Ovary (tissue), 7 donors: ENCODE measurements at regions not wholly inside any gene's neighbourhood (a gene's known extent, or its start where the extent isn't known, plus 50 kb on each side); places are given as distances from the start of the nearest gene placed in this dataset.

Source experiments
- DNase-seq, 5 donors: peaks; one replicate each; pipeline ENCODE4 v3.0.0-alpha.2; 2019 to 2020
- H3K27ac ChIP-seq, 2 donors: fragments of 200-600 bp; one replicate each; pipeline versions ENCODE4 v1.5.1 to v1.8.0; 2019 to 2022
- H3K27me3 ChIP-seq: fragments of 200-600 bp; one replicate; pipeline ENCODE4 v1.8.0; 2022
- H3K36me3 ChIP-seq: fragments of 200-600 bp; sonication (generic); one replicate; pipeline ENCODE4 v1.5.1; 2019
- H3K4me1 ChIP-seq: one replicate; pipeline ENCODE4 v1.8.1; 2013; ENCODE audit warnings: mild to moderate bottlenecking, moderate library complexity; ENCODE audit not compliant: insufficient read depth
- H3K4me3 ChIP-seq: fragments of 200-600 bp; sonication (generic); one replicate; pipeline ENCODE4 v1.5.1; 2017
- H3K9me3 ChIP-seq, 2 donors: fragments of 200-600 bp in 1 of 2; sonication (generic) in 1 of 2; one replicate each; pipeline versions ENCODE4 v1.5.1 to v1.8.1; 2013 to 2019; ENCODE audit warnings: mild to moderate bottlenecking in 1 of 2, moderate library complexity in 1 of 2
- CTCF ChIP-seq, 3 donors: fragments of 450-650 bp in 2 of 3; fragments of 200-600 bp in 1 of 3; IDR thresholded peaks; one replicate each; pipeline versions ENCODE4 v1.5.1 to v1.8.0; 2016 to 2022; ENCODE audit warnings: antibody characterized with exemption in 3 of 3, mild to moderate bottlenecking in 1 of 3
- EP300 ChIP-seq: sonication (generic); formaldehyde crosslinking; IDR thresholded peaks from one replicate; pipeline ENCODE4 v1.6.1; 2017; ENCODE audit warnings: antibody characterized with exemption
- POLR2A ChIP-seq: fragments of 450-650 bp; IDR thresholded peaks from one replicate; pipeline ENCODE4 v1.6.1; 2017; ENCODE audit warnings: antibody characterized with exemption, mild to moderate bottlenecking, moderate library complexity
- WGBS, 3 donors: extraction: QIAGEN DNeasy Blood & Tissue Kit in 1 of 3; methylation state at CpG; one replicate each; pipeline versions ENCODE4 v1.1.5 to v1.1.7; 2013 to 2017; 5-methylcytosine and 5-hydroxymethylcytosine counted together
- intact Hi-C, 4 donors: fragments of 100-400 bp; cut with DNase I; formaldehyde crosslinking; loops; one replicate each; pipeline versions ENCODE4 v1.11.0 to v1.15.1; 2022 to 2023
- donor health status: DM: no; HTN: no; CAD: no; lungs with moderate emphysema.
- donor health status: DM: no; HTN: no; CAD: no.
- donor health status: Bipolar disorder and iron deficiency.
- donor health status: DM: no; HTN: no; CAD: no.
- donor health status: DM: yes; HTN: yes; CAD: no.

GRCh38 chr2:239566995-239567568 lies 166.3 kb upstream of the HDAC4 start:
- Histone ChIP-seq H3K36me3 (no peaks in the 10 kb centered on the region), H3K27ac (no peak overlapping the region), H3K9me3 (no peaks in the 10 kb centered on the region), H3K4me3 (no peak overlapping the region), H3K27me3 (no peaks in the 10 kb centered on the region), H3K4me1 (no peaks in the 10 kb centered on the region)
- no peak for DNase-seq
- intact Hi-C loops: no loop called here
- 75 to 80% (median 80%) methylated on average over 10 of the region's 10 CpGs for WGBS, 3 donors
- TF ChIP-seq POLR2A: no peak
- TF ChIP-seq CTCF (IDR thresholded peaks at IDR 0.05): no peak
- TF ChIP-seq EP300: no peak

- Histone ChIP-seq H3K36me3 (no peaks in the 10 kb centered on the region), H3K4me1 (no peaks in the 10 kb centered on the region), H3K4me3 (no peak overlapping the region), H3K9me3 (no peaks in the 10 kb centered on the region), H3K27me3 (no peaks in the 10 kb centered on the region), H3K27ac (no peak overlapping the region)
- DNase-seq: no peak
- 92 to 93% (median 92%) methylated on average over 15 of the region's 15 CpGs for WGBS, 3 donors
- no peak for TF ChIP-seq EP300
- no peak for TF ChIP-seq CTCF (IDR thresholded peaks at IDR 0.05)
- TF ChIP-seq POLR2A: no peak
- intact Hi-C loops: no loop called here
Measured at GRCh38 chr2:239566162-239566994, 165.6 kb upstream of the HDAC4 start.

GRCh38 chr2:239564587-239564986 lies 163.8 kb upstream of the HDAC4 start:
- Histone ChIP-seq H3K36me3 (no peaks in the 10 kb centered on the region), H3K27ac (no peak overlapping the region), H3K27me3 (no peaks in the 10 kb centered on the region), H3K4me1 (no peaks in the 10 kb centered on the region), H3K4me3 (no peak overlapping the region), H3K9me3 (no peaks in the 10 kb centered on the region)
- intact Hi-C loops: no loop called here
- no peak for DNase-seq
- WGBS, 3 donors: 91 to 94% (median 91%) methylated on average over 10 of the region's 10 CpGs
- TF ChIP-seq POLR2A: no peak
- TF ChIP-seq EP300: no peak
- TF ChIP-seq CTCF (IDR thresholded peaks at IDR 0.05): no peak

GRCh38 chr2:239563561-239563960 lies 162.7 kb upstream of the HDAC4 start:
- TF ChIP-seq EP300 (no peak), CTCF (IDR thresholded peaks at IDR 0.05) (no peak), POLR2A (no peak)
- DNase-seq: no peak
- WGBS, 3 donors: 77 to 87% (median 79%) methylated on average over 9 of the region's 9 CpGs
- intact Hi-C loops: no loop called here
- Histone ChIP-seq H3K36me3 (no peaks in the 10 kb centered on the region), H3K27ac (no peak overlapping the region), H3K4me1 (no peaks in the 10 kb centered on the region), H3K9me3 (no peaks in the 10 kb centered on the region), H3K27me3 (no peaks in the 10 kb centered on the region), H3K4me3 (no peak overlapping the region)
